HG03025 (cell line): ENCODE measurements at regions not wholly inside any gene's neighbourhood (a gene's known extent, or its start where the extent isn't known, plus 50 kb on each side); places are given as distances from the start of the nearest gene placed in this dataset.
A peak's percentile ranks its signal among the peaks of the same experiment; 100 is the strongest.
"Not testable (repeated sequence)": the region's sequence is repeated elsewhere in the genome, so short reads cannot be mapped to it uniquely, and the experiment has no call there.

Experiments
- ATAC-seq: cut with Tn5 transposase; IDR thresholded peaks from one replicate; pipeline ENCODE4 v1.9.1; 2021; ENCODE audit warnings: mild to moderate bottlenecking, moderate library complexity; ENCODE audit not compliant: unreplicated experiment, low FRiP score

- ATAC-seq, result not testable (repeated sequence)
Measured at GRCh38 chr11:87885084-87885483, 290.2 kb downstream of the RAB38 start.

DNA sequence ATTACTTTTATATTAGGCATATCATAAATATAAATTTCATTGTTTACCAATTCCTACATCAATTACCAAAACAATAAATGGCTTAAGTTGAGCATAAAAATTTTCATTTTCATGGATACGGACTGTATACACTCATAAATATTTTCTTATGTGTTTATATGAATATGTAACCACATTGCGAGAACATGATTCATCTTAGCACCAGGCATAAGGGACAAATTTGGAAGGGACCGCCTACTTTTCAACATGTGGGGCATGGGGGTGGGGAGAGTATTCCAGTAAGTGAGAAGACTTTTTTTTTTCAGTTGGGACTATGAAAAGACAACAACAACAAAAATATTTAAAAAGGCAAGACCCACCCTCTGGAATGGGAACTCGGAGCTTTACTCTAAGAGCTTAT is 296.1 kb downstream of the RAB38 start:
- no peak for ATAC-seq

DNA sequence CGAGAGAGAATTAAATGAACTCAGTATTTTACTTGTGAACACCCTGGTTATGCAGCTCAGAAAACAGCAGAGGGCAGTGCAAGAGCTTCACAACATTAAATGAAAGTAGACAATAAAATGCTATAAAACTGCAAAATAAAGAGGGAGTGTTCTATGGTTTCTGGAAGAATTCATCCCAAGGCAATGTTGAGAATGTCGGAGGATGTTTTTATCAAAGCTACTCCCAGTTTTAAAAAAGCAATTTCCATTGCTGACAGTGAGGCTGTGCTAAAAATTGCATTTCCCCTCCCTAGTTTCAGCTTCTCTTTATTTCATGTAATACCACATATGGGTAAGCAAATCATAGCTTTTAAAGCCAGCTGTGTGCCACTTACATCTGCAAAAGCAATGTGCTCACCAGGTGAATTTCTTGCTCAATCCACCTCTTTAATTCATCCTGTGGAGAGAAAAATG is 296.8 kb downstream of the RAB38 start:
- no peak for ATAC-seq

- no peak for ATAC-seq
Measured at GRCh38 chr11:87871056-87871455, 304.2 kb downstream of the RAB38 start.

DNA sequence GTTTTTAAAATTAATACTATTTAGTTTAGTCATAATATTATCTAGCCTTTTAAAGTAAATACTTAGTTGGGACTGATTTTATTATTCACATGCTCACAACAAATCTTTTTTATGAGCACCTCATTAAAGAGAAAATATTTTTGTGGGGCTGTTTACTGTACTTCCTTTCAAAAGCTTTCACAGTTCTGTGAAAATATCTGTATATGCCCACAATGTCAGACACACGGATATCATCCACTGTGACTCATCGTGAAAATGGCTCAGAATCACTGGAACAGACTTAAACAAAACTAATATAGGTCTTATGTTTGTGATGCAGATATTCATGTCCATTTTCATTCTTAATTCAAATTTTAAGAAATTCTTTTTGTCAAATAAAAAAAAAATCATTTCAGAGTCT is 305.2 kb downstream of the RAB38 start:
- no peak for ATAC-seq

DNA sequence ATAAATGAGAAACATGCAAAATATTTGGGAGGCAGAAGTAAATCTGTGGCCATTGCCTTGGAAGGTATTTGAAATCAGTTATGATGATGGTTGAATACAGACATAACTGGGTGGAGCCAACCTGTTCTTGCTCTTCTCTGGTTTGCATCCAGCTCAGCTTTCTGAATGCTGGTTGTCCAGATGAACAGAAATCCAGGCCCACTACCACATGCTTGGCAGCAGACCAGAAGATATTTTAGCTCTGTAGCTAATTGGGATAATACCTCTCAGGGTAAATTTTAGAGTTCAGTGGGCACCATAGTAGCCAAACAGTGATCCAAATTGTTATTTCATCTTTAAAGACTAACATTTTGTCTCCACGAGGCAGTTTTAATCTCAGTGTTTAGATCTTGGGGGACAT is 308.3 kb downstream of the RAB38 start:
- ATAC-seq, result no peak

GRCh38 chr11:87861030-87861429 is 314.2 kb downstream of the RAB38 start:
- ATAC-seq, result no peak

GRCh38 chr11:87859636-87860035 is 315.6 kb downstream of the RAB38 start:
- no peak for ATAC-seq

- ATAC-seq, result no peak
Measured at GRCh38 chr11:87851827-87852226, 323.4 kb downstream of the RAB38 start.

GRCh38 chr11:87851234-87851633 is 324.0 kb downstream of the RAB38 start:
- ATAC-seq, result no peak

GRCh38 chr11:87849216-87849615 is 326.0 kb downstream of the RAB38 start:
- ATAC-seq, result no peak

GRCh38 chr11:87840786-87841185 is 334.5 kb downstream of the RAB38 start:
- no peak for ATAC-seq

DNA sequence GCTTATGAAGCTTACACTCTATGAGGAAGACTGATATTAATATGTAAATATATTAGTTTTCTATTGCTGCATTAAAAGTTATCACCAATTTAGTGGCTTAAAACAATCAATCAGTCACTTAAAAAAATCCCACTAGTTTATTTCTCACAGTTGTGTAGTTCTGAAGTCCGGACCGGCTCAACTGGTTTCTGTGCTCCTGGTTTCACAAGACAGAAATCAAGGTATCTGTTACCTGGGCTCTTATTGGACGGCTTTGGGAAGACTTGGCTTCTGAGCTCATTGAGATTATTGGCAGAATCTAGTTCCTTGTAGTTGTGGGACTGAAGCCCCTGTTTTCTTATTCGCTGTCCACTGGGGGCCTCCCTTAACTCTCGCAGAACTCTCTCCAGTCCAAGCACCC is 343.0 kb downstream of the RAB38 start:
- no peak for ATAC-seq

DNA sequence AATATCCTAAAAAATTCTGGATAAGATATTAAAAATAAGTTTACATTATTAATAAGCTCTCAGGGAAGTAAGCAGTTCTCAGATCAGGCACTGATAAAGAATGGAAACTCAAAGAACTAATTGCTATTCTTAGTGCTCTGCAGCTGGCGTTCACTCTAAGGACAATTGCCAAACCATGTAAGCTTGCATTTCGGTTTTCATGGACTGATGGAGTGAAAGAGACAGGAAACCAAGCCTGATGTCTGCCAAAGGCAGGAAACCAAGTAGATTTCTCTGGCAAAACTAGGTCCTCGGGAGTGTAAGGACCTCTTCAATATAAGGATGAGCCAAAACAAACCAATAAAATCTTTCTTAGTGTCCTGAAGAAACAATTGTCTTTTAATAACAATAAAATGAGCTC is 355.2 kb downstream of the RAB38 start:
- ATAC-seq, result no peak

DNA sequence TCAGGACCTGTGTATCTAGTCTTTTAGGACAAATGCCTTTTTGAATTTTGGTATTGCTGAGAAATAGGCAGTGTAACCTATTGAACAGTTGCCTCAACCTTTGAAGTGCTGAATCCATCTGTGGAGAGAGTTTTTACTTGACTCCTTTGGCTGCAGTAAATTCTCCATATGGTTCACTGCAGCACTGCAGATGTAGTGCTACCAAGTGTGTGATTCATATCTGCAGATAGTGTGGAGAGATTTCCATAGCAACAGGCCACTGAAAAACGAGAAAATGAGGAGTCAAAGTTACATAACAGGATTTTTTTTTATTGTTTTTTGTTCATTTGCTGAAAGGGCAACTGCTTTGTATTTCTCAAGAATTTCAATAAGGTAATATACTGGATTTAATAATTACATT is 356.1 kb downstream of the RAB38 start:
- no peak for ATAC-seq

- no peak for ATAC-seq
Measured at GRCh38 chr11:87812571-87813365, 362.5 kb downstream of the RAB38 start.

GRCh38 chr11:87810486-87810885 is 364.8 kb downstream of the RAB38 start:
- ATAC-seq, result no peak

- ATAC-seq, result no peak
Measured at GRCh38 chr11:87809256-87809655, 366.0 kb downstream of the RAB38 start.

GRCh38 chr11:87804176-87804575 is 371.1 kb downstream of the RAB38 start:
- peak; percentile 10 for ATAC-seq

- ATAC-seq, result peak; percentile 79
Measured at GRCh38 chr11:87803748-87804147, 371.5 kb downstream of the RAB38 start.

GRCh38 chr11:87784862-87785261 is 390.4 kb downstream of the RAB38 start:
- not testable (repeated sequence) for ATAC-seq

GRCh38 chr11:87780068-87780413 is 395.2 kb downstream of the RAB38 start:
- ATAC-seq, result no peak
